GM19351 (cell line): ENCODE measurements at regions not wholly inside any gene's neighbourhood (a gene's known extent, or its start where the extent isn't known, plus 50 kb on each side); places are given as distances from the start of the nearest gene placed in this dataset.

Experiments used
- ATAC-seq: cut with Tn5 transposase; IDR thresholded peaks from one replicate; pipeline ENCODE4 v1.9.1; 2021; ENCODE audit warnings: mild to moderate bottlenecking, moderate library complexity; ENCODE audit not compliant: unreplicated experiment

GRCh38 chr12:123078120-123078465 lies 72.8 kb downstream of the PITPNM2 start:
- no peak for ATAC-seq

- ATAC-seq, result no peak
Measured at GRCh38 chr12:123077298-123078119, 73.4 kb downstream of the PITPNM2 start.

DNA sequence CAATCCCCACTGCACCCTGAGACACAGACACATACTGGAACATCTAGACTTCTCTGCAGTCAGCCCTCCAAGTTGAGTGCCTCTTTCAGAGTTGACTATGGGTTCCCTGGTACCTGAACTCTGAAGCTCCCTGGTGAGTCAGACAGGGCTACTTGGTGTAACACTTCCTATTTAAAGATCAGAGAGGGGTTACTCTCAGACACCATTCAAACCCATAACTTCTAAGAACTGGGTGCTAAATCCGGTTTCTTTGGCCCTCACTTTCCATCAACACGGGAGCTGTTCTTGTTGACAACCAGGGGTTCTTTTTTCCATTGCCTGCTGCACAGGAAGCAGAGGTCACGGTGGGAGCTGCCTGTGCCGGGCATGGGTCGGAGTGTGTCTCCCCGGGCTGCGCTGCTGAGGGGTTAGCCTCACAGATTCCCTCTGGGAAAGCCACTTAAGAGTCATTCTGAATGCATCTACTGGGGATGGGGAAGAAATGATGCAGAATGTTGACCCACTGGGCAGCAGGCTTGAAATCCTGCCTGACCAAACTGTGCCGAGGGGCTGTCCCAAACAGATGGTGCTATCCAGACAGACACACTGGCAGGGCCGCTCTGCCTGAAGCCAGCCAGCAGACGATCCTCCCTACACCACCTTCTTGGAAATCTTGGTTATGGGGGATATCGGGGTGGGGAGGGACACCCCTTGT lies 74.1 kb downstream of the PITPNM2 start:
- peak; percentile 54 for ATAC-seq

DNA sequence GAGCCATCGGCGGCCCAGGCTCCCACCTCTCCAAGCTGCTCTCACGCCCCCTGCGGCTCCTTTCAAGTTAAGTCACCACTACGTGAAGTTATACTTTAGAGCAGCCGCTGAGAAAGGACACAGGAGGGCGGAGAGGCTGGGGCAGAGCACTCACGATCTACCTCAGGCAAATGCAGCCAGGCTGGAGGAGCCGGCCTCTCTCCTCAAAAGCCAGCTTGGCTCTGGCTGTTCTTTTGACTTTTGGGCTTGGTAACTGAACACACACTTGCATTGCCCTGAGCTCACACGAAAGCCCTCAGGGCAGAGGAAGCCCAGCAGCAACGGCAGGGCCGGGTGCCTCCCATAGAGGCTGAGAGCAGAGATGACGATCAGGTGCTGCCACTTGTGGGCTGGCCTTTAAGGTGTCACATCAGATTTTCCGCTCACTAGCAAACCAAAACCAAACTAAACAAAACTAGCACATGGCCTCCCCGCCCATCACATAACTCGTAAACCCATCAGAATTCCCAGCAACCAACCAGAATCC lies 75.2 kb downstream of the PITPNM2 start:
- peak; percentile 67 for ATAC-seq

DNA sequence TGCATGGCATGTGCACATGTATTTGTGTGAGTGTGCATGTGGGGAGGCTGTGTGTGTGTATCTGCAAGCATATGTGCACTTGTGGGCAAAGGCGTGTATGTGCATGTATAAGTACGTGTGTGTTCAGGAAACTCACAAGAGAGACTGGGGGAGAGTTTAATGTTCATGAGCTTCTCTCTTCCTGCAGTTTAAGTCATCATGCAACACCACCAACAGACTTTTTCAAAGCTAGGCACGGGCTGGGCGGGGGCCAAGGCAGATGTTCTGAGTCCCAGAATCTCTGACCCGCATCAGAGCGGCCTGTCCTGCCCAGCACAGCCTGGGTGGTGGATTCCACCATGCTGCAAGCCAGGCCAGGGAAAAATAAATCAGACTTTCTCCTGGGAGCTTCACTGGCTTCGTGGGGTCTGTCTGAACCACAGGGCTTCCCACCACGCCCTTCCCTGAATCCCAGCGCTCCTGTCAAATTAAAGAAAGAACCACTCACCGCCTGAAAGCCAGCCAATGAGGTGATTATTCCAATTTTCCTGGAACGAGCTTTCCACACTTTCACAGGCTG lies 75.7 kb downstream of the PITPNM2 start:
- no peak for ATAC-seq

- ATAC-seq, result no peak
Measured at GRCh38 chr12:123073962-123074801, 76.7 kb downstream of the PITPNM2 start.

GRCh38 chr12:123073292-123073691 lies 77.6 kb downstream of the PITPNM2 start:
- ATAC-seq, result no peak

GRCh38 chr12:123071857-123072256 lies 79.0 kb downstream of the PITPNM2 start:
- no peak for ATAC-seq

DNA sequence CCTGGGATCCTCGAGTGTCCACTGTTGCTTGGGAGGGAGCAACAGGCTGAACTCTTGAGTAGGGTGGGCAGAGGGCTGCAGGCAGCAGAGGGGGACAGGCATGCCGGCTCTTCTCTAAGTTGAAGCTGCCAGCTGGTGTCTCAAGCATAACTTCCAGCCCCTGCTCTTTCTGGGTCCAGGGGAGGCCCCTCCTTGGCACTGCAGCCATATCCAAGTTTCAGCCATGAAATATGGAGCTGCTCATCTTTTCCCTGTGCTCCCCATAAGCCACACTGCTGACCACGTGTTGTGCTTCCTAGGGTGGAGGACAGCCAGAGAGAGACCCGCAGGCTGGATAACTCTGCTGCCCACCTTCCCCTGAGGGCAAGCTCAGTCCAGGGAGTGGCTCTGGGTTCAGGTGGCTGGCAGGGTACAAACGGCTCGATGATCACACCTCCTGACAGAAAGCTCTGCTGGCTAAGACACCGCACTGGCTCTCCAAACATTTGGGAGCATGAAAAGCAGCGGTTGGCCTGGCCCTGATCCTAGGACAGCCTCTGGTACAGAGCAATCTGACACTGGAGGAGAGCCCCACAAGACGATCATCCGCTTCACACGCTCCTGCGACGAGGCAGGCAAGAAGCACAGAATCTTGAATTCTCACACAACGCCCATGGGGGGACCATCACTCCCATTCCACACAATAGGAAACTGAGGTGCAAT lies 79.6 kb downstream of the PITPNM2 start:
- no peak for ATAC-seq

DNA sequence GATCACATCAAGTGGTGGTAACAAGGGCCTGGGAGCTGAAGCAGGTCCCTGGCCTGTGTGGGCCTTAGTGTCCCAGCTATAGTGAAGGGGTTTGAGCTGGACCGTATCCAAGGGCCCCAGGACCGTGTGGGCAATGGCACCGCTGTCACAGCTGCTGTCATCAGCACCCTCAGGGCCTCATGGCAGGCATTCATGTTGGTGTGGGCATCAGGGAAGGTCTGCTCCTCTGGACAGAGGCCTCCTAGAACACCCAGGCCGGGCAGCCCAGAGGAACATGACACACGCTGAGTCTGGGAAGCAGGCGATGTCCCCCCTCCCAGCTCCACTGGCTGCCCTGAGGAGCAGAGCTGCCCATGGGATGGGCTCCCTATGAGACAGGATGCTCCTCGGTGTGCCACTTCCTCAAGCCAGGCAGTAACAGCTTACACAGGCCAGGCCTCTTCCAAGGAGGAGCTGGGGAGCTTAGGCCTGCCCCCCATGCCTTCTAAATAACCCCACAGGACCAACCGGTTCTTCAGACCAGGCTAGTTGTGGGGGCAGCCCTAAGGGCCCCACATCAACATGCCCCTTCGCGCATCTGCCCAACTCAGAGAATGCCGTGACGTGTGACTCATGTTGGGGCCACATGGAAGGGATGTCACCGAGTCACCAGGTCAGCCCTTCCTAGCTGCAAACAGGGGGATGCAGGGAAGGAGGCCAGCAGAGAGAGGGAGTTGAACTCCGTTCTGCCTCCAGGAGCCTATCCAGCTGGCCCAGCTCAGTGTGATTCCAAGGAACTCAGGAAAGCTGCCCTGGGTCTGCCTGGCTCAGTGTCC lies 80.4 kb downstream of the PITPNM2 start:
- ATAC-seq, result no peak

- ATAC-seq, result no peak
Measured at GRCh38 chr12:123069436-123070266, 81.2 kb downstream of the PITPNM2 start.

DNA sequence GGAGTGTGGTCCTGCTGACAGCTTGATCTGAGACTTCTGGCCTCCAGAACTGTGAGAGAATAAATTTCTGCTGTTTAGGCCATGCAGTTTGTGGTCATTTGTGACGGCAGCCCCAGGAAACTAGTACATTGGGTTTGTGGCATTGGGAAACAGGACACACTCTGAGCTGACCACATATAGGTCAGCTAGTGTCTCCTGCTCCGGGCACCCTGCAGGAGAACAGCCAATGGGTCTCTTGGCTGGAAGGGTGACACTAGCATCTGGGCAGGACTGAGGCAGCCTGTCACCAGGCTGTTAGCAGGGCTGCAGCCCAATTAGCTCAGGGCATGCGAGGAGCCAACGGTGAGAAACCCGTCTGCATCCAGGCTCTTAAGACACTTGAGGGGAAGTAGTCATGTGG lies 83.2 kb downstream of the PITPNM2 start:
- no peak for ATAC-seq

- no peak for ATAC-seq
Measured at GRCh38 chr12:123066384-123066710, 84.5 kb downstream of the PITPNM2 start.

DNA sequence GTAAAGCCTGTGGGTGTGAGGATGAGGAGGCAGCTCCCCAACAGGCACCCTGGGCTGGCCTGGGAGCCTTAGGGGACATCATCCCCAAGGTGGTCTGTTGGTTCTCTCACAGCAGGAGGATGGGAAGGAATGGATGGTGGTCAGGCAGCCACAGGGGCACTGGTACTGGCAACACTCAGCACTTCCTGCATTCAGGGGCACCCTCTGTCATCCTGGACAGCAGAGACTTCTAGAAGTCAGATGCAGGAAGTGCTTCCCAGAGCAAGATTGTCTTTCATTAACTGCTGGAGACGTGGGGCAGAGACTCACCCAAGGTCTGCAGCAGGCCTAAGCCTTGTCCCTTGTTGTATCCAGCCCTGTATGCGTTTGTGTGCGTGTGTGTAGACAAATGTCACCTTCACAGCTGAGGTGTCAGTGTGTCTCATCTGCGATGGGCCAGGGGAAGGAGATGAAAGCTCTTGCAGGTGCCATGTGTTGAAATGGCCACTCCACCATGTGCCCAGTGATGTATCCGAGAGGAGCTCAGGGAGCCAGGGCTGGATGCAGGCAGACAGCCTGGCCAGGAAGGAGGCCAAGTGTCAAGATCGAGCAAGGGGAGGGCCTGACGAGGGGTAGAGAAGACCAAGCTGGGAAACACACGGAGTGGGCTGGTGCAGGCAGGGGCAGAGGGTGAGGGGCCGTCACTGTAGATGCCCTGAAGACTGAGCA lies 85.1 kb downstream of the PITPNM2 start:
- ATAC-seq, result no peak

- ATAC-seq, result no peak
Measured at GRCh38 chr12:123064885-123065619, 84.6 kb downstream of the ARL6IP4 start.

- no peak for ATAC-seq
Measured at GRCh38 chr12:123064366-123064765, 83.9 kb downstream of the ARL6IP4 start.

- ATAC-seq, result peak; percentile 59
Measured at GRCh38 chr12:123063535-123063934, 83.1 kb downstream of the ARL6IP4 start.
